NCI-H2029 (cell line): ENCODE measurements at regions not wholly inside any gene's neighbourhood (a gene's known extent, or its start where the extent isn't known, plus 50 kb on each side); places are given as distances from the start of the nearest gene placed in this dataset.
A peak's percentile ranks its signal among the peaks of the same experiment; 100 is the strongest.

Experiments used
- DNase-seq: peaks from one replicate; lab custom pipeline; 2025; lab: John Stamatoyannopoulos, UW

DNA sequence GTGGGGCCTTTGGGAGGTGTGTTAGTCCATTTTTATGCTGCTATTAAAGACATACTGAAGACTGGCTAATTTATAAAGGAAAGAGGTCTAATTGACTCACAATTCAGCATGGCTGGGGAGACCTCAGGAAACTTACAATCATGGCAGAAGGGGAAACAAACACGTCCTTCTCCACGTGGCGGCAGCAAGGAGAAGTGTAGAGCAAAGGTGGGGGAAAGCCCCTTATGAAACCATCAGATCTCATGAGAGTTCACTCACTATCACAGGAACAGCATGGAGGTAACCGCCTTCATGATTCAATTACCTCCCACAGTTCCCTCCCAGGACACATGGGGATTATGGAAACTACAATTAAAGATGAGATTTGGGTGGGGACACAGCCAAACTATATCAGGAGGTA, 187.1 kb upstream of the OSR1 start:
- DNase-seq, result no peak

GRCh38 chr2:19543663-19544383, 185.4 kb upstream of the OSR1 start:
- no peak for DNase-seq

GRCh38 chr2:19542796-19543662, 184.6 kb upstream of the OSR1 start:
- no peak for DNase-seq

DNA sequence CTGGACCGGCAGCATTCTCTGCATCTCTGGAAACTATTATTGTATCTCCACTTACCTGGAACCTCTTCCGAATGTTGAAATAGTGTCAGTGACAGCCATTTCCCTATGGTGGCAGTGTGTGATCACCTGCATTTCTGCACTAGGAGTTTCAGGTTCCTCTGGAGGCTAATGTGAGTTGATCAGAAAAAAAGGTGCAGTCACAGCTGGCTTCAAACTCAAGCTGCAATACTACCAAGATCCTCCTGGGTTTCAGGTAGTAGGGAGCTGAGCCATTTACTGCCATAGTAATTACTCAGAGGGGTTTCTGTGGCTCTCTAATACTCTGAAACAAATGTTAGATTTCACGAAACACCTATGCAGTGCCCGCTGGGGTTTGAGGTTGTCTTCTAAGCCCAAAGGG, 183.5 kb upstream of the OSR1 start:
- no peak for DNase-seq

- no peak for DNase-seq
Observed at GRCh38 chr2:19540739-19541525, 182.5 kb upstream of the OSR1 start.

GRCh38 chr2:19538411-19538963, 180.1 kb upstream of the OSR1 start:
- DNase-seq, result no peak

GRCh38 chr2:19536136-19536535, 177.7 kb upstream of the OSR1 start:
- no peak for DNase-seq

DNA sequence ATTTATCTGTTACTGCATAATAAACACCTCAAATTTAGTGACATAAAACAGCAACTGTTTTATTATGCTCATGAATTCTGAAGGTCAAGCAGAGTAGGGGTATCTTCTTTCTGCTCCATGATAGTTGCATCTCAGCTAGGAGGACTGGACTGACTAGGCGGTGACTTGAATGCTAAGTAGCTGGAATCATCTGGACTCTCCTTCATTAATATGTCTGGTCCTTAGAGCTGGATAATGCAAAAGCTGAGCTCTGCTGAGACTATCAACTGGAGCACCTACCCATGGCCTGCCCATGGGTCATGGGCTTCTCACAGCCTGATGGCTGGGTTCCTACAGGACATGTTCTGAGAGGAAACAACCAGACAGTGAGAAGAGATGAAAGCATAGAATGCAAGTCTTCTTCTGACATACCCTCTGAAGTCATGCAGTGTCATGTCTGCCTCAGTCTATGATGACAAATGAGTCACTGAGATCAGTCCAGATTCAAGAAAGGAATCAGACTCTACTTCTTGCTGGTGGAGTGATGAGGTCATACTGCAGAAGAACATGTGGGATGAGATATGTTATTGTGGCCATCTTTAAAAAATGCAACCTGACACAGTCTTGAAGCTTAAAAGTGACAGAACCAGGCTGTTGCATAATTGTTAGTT, 174.2 kb upstream of the OSR1 start:
- no peak for DNase-seq

- DNase-seq, result peak; percentile 7
Observed at GRCh38 chr2:19529677-19530076, 171.3 kb upstream of the OSR1 start.

DNA sequence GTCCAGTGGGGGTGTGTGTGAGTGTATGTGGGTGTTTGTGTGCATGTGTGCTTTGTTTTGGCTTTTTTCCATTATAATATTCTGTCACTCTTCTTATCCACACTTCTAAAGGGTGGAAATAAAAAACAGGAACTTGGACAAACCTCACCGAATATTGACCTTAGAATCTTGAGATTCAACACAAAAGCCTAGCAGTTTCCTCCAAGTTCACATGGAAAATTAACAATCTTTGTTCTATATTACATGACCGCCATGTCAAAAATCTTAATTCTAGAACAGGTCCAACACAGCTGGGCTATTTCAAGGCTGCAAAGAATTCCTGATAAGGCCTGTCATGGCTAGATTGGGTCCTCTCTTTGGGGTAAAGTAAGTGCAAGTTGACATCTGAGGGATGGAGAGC, 169.3 kb upstream of the OSR1 start:
- DNase-seq, result no peak

GRCh38 chr2:19525313-19525712, 166.9 kb upstream of the OSR1 start:
- DNase-seq, result no peak

DNA sequence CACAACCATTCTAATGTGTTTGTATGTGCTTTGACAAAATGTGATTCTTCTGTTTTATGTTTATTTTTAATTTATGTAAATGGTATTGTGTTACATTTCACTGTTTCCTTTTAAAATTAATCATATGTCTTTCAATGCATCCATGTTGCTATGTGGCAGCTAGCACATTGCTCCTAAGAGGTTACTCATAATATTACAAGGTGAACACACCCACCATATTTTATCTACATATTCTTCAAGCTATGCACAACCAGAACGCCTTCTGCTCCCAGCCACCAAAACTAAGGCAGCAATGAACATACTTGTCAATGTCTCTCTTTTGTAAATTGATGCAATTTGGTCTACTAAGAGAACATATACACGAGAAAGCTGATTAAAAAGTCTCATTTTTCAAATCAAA, 160.6 kb upstream of the OSR1 start:
- DNase-seq, result no peak

GRCh38 chr2:19507137-19507536, 148.7 kb upstream of the OSR1 start:
- no peak for DNase-seq

- no peak for DNase-seq
Observed at GRCh38 chr2:19505199-19506136, 147.0 kb upstream of the OSR1 start.

DNA sequence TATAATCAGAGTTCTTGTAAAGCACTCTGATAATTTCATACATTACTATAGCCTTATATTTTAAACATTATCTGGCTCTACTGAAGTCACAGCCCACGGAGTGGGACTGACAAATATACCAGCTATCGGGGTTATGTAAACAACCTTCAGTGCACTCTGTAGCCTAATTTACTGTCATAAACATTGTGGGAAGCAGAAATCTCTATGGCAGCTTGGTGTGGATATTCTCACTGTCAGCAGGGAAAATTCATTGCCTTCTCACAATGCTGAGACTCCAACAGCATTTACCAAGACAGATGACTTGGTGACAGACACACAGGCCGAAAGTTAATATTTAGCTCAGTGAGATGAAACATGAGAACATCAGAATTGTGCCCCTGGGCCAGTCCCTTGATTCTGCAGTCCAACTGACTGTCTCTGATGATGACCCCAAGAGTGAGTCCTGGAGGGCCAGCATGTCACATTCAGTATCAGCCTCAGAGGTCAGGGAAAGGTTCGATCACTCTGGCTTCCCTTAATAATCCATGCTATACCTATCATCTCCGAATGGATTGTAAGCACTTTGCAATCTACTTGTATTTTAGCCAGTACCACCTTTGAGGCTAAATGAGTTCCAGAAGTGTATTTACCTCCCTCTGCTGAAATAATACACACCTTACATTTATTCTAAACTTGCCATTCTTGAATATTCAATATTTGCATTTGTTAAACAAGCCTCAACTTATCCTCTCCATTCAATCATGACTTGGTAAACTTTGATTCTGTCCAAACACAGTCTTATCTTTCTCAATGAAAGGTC, 146.2 kb upstream of the OSR1 start:
- no peak for DNase-seq

GRCh38 chr2:19503915-19504314, 145.5 kb upstream of the OSR1 start:
- DNase-seq, result no peak

DNA sequence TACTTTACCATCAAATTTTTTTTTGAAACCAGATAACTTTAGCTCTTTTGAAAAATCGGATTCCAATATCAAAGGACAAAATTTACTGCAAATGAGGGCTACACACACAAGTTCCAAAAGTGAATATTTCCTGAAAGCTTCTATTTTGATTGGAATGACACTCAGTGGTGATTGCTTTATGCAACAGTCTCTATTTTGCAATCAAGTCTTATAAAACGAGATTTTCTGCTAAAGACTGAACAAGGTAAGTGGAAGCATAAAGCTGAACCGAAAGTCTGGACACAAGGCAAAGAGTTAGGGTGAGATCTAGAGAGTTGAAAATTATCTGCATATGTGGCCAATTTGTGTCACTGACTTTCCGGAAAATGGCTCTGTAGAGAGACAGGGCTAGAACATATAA, 145.0 kb upstream of the OSR1 start:
- DNase-seq, result no peak

DNA sequence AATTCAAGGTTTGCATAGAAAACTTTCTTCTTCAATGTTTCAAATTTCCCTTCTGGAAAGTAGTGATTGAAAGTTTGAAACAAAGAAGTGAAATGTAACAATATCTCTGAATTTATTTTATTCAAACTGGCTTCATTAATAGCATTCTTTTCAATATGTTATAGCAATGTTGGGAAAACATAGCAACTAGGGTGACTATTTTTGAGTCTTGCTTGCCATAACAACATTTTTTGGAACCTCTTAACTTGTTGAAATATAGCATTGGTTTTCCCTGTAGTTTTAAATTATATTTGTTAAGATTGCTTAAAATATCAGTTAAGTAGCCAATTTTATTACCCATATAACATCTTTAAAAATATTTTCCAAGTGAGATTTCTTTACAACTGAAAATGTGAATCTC, 141.7 kb upstream of the OSR1 start:
- DNase-seq, result no peak

DNA sequence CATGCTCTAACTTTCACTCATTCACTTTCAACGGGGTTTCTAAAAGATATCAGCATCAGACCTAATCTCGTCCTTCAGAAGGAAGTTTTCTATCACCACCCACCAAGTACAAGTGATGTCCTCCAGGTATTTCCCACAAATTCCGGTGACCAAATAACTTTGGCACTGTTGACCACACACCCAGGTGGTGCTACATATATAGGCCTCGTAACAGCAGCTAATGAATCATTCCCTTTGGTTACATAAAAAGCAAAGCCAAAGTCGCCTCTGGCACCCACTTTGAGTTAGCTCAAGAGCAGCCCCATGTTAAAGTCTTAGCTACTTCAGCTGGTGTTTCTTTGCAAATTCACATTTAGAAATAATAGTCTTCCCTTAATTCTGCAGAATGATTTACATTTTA, 138.2 kb upstream of the OSR1 start:
- DNase-seq, result no peak

GRCh38 chr2:19494241-19494640, 135.8 kb upstream of the OSR1 start:
- DNase-seq, result no peak
